HL-60 (cell line): ENCODE measurements at regions not wholly inside any gene's neighbourhood (a gene's known extent, or its start where the extent isn't known, plus 50 kb on each side); places are given as distances from the start of the nearest gene placed in this dataset.

Source experiments
- GABPA ChIP-seq: IDR thresholded peaks from 2 replicates; pipeline ENCODE4 v1.6.1; 2012; ENCODE audit warnings: low read depth
- POLR2AphosphoS5 ChIP-seq: IDR thresholded peaks from 2 replicates; pipeline ENCODE4 v1.6.1; 2012; ENCODE audit warnings: low read depth
- SPI1 ChIP-seq: IDR thresholded peaks from 2 replicates; pipeline ENCODE4 v1.6.1; 2012; ENCODE audit warnings: low read depth, mild to moderate bottlenecking, borderline replicate concordance
- TF ChIP-seq, protein P1 (sequence below): IDR thresholded peaks from one replicate; pipeline ENCODE4 v1.5.1; 2011; ENCODE audit warnings: low read length, control low read depth, inconsistent platforms; ENCODE audit not compliant: insufficient read depth
- TF ChIP-seq, protein P2 (sequence below): IDR thresholded peaks from 2 replicates; pipeline ENCODE4 v1.6.1; 2012; ENCODE audit warnings: low read depth; ENCODE audit not compliant: insufficient replicate concordance

DNA sequence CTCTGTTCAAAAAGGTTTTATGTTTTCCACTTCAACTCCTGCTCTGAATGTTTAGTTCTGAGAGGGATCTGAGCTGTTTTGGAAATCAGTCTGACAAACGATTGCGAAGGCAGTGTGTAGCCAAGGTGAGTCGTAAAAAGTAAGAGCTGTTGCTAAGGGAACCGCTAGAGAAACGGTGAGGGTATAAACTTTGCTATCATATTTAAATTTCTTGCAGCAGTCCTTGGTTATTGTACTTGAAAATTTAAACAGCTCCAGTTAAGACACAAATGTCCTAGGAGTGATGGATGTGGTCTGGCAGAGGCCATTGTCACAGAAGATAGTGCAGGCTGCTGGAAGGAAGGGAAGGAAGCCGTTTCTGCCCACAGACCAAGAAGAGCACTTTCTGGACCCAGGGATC is 64.9 kb upstream of the CITED2 start:
- TF ChIP-seq, protein P1, sequence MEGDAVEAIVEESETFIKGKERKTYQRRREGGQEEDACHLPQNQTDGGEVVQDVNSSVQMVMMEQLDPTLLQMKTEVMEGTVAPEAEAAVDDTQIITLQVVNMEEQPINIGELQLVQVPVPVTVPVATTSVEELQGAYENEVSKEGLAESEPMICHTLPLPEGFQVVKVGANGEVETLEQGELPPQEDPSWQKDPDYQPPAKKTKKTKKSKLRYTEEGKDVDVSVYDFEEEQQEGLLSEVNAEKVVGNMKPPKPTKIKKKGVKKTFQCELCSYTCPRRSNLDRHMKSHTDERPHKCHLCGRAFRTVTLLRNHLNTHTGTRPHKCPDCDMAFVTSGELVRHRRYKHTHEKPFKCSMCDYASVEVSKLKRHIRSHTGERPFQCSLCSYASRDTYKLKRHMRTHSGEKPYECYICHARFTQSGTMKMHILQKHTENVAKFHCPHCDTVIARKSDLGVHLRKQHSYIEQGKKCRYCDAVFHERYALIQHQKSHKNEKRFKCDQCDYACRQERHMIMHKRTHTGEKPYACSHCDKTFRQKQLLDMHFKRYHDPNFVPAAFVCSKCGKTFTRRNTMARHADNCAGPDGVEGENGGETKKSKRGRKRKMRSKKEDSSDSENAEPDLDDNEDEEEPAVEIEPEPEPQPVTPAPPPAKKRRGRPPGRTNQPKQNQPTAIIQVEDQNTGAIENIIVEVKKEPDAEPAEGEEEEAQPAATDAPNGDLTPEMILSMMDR = no peak
- TF ChIP-seq POLR2AphosphoS5 = no peak
- no peak for TF ChIP-seq GABPA
- TF ChIP-seq, protein P2, sequence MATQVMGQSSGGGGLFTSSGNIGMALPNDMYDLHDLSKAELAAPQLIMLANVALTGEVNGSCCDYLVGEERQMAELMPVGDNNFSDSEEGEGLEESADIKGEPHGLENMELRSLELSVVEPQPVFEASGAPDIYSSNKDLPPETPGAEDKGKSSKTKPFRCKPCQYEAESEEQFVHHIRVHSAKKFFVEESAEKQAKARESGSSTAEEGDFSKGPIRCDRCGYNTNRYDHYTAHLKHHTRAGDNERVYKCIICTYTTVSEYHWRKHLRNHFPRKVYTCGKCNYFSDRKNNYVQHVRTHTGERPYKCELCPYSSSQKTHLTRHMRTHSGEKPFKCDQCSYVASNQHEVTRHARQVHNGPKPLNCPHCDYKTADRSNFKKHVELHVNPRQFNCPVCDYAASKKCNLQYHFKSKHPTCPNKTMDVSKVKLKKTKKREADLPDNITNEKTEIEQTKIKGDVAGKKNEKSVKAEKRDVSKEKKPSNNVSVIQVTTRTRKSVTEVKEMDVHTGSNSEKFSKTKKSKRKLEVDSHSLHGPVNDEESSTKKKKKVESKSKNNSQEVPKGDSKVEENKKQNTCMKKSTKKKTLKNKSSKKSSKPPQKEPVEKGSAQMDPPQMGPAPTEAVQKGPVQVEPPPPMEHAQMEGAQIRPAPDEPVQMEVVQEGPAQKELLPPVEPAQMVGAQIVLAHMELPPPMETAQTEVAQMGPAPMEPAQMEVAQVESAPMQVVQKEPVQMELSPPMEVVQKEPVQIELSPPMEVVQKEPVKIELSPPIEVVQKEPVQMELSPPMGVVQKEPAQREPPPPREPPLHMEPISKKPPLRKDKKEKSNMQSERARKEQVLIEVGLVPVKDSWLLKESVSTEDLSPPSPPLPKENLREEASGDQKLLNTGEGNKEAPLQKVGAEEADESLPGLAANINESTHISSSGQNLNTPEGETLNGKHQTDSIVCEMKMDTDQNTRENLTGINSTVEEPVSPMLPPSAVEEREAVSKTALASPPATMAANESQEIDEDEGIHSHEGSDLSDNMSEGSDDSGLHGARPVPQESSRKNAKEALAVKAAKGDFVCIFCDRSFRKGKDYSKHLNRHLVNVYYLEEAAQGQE = no peak
- TF ChIP-seq SPI1 = no peak
